HG03139 (cell line): ENCODE measurements at regions not wholly inside any gene's neighbourhood (a gene's known extent, or its start where the extent isn't known, plus 50 kb on each side); places are given as distances from the start of the nearest gene placed in this dataset.
"Not testable (repeated sequence)": the region's sequence is repeated elsewhere in the genome, so short reads cannot be mapped to it uniquely, and the experiment has no call there.

ENCODE experiments used
- ATAC-seq: cut with Tn5 transposase; IDR thresholded peaks from one replicate; pipeline ENCODE4 v1.9.1; 2021; ENCODE audit not compliant: unreplicated experiment

DNA sequence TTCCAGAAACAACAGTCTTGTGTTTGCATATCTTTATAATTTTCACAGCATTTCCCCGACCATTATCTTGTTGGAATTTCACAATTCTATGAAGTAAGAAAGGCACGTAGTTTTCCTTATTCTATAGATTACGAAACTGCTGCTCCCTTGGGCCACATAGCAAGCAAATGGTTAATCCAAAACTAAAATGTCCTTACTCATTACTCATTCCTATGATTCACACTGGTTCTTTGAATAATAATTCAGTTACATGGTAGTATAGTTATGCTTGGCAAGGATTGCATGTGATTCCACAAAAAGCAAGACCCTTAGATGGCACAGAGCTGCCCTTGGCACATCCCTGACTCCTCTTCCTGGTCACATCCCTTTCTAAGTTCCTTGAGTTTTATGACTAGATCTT is 51.2 kb downstream of the OR13H1 start:
- ATAC-seq = no peak

DNA sequence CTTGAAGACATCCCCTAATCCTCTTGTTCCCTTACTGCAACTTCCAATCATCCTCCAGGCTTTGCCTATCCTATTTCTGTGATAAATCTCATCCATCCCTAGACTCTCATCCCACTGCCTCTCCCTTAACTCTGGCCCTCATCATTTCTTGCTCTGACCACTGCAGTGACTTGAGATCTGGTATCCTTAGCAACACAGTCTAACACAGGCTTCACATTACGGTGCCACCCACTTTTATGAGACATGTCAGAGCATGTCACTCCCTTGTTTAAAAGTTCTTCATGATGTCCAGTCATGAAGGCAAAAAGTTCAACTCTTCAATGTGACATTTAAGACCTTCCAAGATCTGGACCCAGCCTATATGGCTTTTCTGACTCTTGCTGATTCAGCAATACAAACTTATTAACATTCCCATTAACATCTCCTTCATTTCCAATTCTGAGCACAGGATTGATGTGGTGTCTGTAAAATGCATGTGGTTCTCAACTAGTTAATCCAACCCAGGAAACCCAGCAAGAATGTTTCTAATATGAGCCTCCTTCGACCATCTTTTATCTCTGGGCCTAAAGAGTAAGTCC is 64.0 kb downstream of the OR13H1 start:
- ATAC-seq = no peak

DNA sequence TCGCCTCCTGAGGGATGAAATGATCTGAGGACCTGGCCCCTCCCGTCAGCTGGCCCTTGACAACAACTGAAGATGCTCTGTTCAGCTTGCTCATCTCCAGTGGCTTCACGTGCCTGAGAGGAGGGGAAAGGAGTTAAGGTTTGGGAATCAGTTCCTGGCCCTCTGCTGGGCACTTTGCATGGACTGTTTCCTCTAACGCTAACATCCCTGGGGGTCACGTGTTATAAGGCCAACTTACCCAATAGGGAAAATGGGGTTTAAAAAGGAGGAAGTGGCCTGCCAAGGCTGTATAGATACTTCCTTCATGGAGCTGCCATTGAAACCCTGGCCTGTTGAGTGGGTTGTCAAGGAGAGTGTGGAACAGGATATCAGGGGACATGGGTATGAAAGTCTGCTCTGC is 65.6 kb downstream of the OR13H1 start:
- ATAC-seq = no peak

DNA sequence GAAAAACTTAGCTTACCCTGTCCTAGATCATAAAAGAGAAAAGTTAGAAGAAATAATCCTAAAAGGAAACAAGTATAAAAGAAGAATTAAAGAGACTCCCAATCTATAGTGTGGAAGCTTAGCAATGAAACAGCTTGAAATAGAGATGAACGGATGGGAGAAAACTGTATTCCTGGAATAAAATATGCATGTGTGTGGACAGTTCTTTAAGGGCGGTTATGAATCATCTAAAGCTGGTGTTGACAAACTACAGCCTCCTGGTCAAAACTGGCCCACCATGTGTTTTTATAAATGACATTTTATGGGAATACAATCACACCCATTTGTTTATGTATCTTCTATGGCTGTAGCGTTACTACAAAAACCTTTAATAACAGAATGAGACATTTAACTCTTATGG is 69.4 kb downstream of the OR13H1 start:
- ATAC-seq = no peak

DNA sequence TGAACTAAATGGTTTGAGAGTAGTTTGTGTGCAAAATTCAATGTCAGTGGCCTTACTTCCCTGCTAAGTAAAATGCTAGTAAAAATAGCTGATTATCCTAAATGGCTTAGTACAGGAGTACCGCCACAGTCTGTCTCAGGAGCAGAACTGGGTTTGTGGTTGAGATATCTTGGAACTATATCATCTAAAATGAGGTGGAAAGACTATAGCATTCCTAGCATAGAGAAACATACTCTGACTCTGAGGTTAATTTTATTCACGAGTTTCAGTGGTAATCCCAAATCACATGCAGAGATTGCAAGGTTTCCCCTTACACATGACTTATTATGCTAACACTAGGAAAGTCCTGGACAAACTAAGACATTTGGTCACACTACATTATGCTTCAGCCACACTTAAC is 70.4 kb downstream of the OR13H1 start:
- no peak for ATAC-seq

DNA sequence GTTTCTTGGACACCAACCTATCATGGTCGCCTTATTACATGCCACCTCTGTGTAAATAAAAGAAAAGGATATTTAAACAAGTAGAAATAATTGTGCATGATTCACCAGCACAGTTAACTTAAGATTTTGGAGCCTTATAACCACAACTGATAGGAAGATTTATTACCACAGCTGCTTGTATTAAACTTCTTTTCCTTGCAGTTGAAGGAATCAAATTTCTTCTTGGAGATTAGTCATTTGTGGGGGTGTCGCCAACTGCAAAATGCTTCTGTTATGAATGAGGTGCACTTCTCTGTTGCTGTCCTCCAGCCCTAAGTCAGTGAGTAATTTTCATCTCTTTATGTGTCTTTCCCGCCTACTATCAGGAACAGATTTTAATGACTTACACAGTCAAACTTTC is 73.3 kb downstream of the OR13H1 start:
- ATAC-seq = no peak

DNA sequence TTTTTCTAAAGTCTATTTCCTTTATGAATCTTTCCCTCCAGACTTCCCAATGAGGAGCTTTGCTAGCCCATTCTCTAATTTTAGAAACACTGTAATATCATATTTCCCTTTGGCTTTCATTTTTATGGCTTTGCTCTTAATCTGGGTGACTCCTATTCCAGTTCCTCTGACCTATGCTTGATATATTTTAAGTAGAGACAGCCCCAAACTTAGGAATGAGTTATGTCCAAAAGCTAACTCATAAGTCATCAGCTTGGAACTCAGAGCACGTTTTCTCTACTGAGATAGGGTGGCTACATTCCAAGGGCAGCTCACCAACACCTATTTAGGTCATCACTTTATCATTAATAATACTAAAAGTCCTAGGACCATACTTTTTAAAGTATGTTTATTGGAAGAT is 77.8 kb downstream of the OR13H1 start:
- no peak for ATAC-seq

DNA sequence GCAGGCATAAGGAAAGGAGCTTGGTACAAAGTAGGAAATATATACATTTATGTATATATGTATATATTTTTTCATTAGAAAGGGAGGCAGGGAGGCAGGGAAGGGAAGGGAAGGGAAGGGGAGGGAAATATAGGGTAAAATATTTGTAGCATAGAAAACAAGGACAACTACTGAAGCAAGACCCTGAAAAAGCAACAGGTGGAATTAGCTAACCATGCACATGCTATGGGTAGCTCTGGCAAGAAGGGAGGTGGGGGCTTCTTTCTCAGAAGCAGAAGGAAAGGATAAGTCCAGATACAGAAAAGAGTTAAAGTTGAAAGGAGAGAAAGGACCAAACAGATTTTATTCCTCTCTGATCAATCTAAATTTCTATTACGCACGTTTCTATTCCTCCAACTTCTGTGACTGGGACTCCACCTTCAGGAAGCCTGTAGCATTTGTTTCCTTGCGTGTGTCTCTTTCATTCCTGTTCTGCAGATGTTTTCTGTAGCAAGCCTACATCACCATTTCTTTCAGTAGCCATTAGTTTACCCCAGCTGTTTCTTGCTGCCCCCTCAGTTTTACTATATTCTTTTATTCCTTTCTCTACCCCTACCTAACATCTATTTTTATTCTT is 82.9 kb downstream of the OR13H1 start:
- no peak for ATAC-seq

DNA sequence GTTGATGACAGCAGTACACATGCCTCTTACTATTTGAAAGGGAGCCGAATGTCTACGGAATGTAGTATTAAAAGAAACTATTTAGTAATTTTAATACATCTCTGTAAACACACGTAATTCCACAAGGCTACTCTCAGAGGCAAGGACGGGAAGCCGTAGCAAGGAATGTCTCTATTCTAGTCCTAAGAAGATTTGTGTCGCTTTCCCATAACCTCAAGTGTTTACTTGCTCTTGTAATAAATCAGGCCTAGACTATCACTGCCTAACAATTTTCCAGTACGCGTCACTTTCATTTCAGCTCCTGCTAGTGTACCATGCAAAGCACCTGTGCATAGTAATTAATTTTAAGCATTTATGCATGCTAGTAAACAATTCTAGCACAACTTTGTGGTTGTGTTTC is 86.7 kb downstream of the OR13H1 start:
- ATAC-seq = no peak

DNA sequence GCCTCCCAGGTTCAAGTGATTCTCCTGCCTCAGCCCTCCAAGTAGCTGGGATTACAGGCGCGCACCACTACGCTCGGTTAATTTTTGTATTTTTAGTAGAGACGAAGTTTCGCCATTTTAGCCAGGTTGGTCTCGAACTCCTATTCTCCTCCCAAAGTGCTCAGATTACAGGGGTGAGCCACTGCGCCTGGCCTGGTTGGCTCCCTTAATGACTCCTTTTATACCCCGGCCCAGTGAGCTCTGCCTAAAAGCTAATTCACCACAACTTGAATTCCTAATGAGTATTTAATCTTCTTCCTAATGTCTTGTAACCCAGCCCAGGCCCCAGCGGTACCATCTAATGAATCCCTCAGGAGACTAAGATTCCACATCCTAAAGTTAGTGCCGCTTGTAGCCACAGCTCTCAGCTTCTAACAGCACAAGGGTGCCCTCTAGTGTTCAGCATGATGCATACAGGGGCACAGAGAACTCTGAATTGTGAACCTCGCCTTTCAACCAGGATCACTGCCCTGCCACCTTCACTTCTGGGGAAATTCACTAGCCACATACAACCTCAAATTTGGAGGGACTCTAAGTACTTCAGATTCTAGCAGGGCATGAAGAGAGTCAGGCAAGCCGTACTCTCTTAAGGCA is 89.5 kb downstream of the OR13H1 start:
- ATAC-seq = peak; percentile 77

DNA sequence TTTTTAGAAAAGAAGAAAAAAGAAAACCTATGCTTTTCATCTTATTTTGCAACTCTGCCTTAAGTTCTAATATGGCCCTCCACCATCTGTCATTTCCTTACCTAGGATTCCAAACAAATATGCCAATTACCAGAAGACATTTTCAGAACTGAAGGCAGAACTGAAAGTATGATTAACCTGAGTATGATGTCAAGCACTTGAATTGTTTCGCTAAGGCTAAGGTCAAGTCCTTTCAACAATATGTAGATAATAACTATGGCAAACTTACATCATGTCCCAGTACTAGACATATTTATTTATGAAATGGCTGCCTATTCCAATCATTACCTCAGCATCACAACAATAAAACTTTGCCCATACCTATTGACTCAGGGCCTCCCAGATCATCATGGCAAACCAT is 91.0 kb downstream of the OR13H1 start:
- no peak for ATAC-seq

DNA sequence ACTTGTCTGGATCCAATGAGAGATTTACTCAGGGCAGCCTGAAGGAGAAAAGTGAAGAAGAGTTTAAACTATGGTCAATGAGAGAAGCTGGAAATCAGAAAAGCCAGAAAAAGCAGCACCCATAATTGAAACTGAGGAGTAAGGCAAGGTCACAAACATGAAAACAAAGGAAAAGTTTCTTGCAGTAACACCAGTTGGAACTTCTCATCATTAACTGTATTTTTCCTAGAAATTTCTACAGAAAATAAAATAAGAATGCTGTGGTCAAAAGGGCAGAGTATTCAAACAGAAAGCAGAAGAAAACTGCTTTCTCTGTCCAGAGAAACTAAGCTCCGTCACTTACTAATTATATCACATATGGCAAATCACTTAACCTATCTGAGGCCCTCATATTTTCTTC is 102.2 kb downstream of the OR13H1 start:
- no peak for ATAC-seq

DNA sequence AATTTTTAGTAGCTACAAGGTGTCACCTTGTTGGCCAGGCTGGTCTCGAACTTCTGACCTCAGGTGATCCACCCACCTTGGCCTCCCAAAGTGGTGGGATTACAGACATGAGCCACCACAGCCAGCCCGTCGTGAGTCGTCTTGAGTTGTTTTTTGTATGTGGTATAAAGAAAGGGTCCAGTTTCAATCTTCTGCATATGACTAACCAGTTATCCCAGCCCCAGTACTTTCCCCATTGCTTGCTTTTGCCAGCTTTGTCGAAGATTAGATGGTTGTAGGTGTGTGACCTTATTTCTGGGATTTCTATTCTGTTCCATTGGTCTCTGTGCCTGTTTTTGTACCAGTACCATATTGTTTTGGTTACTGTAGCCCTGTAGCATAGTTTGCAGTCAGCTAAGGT is 105.9 kb downstream of the OR13H1 start:
- no peak for ATAC-seq

DNA sequence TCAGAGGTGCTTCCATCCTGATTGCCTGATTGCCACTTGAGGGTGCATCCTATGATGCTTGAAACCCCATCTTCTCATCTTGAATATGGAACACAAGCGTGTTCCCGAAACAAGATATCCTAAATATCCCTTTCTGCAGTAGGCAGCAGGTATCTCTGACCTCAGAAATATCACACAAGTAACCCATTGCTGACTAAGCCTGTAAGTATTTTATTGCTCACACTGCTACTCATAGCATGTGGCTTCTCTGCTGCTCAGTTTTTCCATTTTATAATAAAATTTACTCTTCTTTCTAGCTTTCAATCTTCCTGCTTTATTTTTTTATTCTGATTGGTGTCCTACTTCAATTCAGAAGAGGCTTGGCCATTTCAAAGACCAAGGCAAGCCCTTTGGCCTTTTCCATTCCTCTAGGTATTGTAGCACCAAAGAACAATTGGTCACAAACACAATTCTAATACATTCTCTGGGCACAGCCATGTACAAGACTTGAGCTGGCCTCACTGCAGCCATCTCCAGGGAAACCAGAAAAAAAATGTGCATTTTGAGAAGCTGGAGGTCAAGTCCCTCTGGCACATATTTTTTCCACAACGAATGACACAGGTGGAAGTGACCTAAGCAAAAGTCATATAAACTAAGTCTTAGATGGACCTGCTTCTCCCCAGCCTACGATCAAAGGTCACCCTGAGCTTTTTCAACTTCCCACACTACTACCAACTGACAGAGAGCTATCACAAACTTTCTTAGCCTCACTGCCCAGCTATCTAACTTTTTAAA is 107.0 kb downstream of the OR13H1 start:
- ATAC-seq = no peak

DNA sequence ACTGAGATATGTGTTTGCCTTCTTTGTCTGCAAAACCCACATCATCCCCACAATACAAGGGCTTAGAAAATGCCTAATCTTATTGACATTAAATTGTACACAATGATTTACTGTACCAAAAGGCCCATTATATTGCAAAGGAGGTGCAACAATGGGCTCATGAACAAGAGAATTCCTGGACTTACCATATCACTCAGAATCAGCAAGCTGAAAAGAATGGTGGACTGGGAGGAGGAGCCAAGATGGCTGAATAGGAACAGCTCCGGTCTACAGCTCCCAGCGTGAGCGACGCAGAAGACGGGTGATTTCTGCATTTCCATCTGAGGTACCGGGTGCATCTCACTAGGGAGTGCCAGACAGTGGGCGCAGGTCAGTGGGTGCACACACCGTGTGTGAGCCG is 119.9 kb downstream of the OR13H1 start:
- not testable (repeated sequence) for ATAC-seq

DNA sequence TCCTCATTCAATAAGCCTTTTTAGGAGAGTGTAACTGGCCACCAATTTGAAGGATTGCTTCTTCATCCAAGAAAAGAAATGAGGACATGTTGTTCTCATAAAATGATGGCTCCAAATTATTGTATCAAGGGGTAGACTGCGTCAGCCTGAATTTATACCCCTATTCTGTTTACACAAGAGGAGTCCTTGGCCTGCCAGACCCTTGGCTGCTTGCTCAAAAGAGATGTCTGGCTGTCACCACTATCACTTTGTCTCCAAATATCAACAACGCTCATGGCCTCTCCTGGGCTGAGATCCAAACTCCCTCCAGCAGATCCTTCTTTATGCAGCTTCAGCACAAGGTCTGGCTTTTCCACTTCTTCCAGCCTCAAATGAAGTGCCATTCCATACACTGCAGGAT is 127.9 kb downstream of the OR13H1 start:
- no peak for ATAC-seq

DNA sequence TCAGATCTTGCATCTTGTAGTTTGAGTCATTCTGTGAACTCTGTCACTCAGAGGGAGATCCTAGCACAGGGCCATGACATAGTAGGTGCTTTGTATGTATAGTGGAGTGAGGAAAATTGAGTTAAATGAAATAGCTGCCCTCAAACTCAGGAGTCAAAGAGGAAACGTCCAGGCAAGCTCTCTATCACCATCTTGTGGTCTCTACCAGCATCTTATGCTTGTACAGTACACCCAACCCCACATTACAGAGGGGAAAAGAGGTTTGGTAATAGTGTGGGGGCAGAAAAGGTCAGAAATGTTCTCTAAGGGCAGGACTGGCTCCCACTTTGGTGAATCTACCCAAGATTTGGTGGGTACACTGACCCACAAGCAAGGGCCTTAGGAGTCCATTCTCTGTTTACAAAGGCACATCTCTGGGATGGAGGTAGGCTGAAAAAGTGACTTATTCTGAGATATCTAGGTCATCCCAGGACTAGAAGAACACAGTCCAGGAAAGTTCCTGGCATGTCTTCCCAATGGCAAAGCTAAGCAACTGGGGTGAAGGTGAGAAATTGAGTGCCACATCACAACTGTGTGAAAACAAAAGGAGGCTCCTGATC is 131.8 kb downstream of the OR13H1 start:
- ATAC-seq = no peak

DNA sequence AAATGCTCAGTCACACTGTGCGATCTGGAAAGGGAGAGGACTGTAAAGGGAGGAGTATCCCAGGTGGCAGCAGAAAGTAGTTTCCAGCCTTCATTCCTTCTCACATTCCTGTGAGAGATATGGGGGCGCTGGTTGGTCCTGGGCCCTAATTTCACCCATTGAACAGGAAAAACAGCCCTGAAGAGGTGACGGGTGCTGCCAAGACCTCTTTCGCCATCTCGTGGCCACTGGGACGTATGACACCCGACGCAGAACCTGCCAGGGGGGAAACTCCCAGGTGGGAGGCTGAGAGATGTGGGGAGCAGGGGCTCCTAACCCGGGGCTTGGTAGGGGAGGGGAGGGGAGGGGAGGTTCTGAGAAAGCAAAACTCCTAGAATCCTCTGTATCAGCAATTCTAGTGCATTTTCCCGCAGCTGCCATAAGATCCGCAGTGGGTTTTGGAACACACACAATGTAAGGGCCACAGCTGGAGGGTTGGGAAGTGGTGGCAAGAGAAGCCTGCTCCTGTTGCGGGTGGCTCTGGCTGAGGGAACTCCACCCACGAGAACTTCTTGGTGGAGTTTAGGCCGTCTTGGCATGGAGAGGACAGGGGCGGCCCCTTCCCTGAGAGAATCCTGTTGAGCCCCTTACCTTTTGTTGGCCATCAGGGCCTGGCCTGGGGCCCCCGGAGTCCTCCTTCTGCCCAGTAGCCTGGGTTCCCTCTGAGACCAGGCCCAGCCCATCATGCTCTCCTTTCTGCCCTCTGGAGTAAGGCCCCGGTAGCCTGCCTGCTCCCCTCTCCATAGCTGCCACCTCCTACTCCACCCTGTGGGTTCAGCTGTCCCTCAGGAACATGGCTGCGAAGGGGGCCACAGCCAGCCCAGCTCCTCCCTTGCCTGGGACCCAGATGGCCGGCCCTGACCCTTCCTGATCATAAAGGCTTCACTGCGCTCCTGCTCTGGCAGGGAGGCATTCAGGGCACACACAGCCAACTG is 134.1 kb downstream of the OR13H1 start:
- ATAC-seq = peak; percentile 77

DNA sequence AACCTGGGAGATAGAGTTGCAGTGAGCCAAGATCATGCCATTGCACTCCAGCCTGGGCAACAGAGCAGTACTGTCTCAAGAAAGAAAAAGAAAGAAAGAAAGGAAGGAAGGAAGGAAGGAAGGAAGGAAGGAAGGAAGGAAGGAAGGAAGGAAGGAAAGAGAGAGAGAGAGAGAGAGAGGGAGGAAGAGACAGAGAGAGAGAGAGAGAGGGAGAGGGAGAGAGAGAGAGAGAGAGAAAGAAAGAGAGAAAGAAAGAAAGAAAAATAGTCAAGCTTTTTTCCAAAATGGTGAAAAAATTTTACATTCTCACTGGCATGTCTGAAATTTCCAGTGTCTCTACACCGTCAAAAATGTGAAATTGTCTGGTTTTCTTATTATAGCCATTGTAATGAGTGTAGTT is 138.9 kb downstream of the OR13H1 start:
- ATAC-seq = not testable (repeated sequence)

DNA sequence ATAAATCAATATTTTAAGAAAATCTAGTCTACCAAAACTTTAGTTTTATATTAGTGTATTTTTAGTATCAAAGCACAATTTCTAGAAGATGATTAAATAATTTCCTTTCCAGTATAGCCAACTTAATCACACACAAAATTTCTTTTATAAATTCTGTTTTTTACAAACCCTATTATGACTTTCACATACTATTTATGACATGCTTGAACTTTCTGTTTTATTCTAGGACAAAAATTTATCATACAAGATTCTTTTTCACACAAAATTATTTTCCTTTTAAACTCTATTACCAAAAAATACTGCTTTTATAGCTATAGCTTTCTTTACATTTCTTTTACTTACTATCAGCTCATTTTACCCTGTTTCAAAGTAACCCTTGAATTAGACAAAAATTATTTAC is 149.5 kb downstream of the OR13H1 start:
- ATAC-seq = no peak
